NCI-H510A treated with DMSO at 0.1 percent for 48 hours (cell line): ENCODE measurements at regions not wholly inside any gene's neighbourhood (a gene's known extent, or its start where the extent isn't known, plus 50 kb on each side); places are given as distances from the start of the nearest gene placed in this dataset.
"Not testable (repeated sequence)": the region's sequence is repeated elsewhere in the genome, so short reads cannot be mapped to it uniquely, and the experiment has no call there.

Experiments
- DNase-seq: peaks from one replicate; lab custom pipeline; 2025; lab: John Stamatoyannopoulos, UW

GRCh38 chr21:13810559-13810958 lies 201.0 kb downstream of the POTED start:
- DNase-seq = not testable (repeated sequence)

GRCh38 chr21:13806444-13806843 lies 196.9 kb downstream of the POTED start:
- DNase-seq = not testable (repeated sequence)

- not testable (repeated sequence) for DNase-seq
These were observed 193.2 kb downstream of the POTED start for GRCh38 chr21:13802757-13803156.
